MCF 10A (cell line): ENCODE measurements at regions not wholly inside any gene's neighbourhood (a gene's known extent, or its start where the extent isn't known, plus 50 kb on each side); places are given as distances from the start of the nearest gene placed in this dataset.

Source experiments
- BruUV-seq: library from RNA; stranded (reverse); fragments of 400-500 nt; replicated peaks from 2 replicates; lab custom pipeline; 2021; lab: Mats Ljungman, UMichigan
- CTCF ChIA-PET: fragments of 300-600 bp; sonication (Branson Sonifier 250); formaldehyde crosslinking; extraction: SDS; loops from one replicate; lab custom pipeline; 2021; ENCODE audit warnings: antibody characterized with exemption, inconsistent platforms; lab: Yijun Ruan, JAX
- POLR2A ChIA-PET: fragments of 300-600, 350-650 bp; sonication (Branson Sonifier 250); formaldehyde crosslinking; extraction: SDS; loops from one replicate; lab custom pipeline; 2020; ENCODE audit warnings: antibody characterized with exemption, inconsistent platforms; lab: Yijun Ruan, JAX
- DNase-seq: peaks from one replicate; pipeline ENCODE4 v3.0.0-alpha.2; 2018; ENCODE audit not compliant: unreplicated experiment
- H3K27ac Mint-ChIP-seq: one replicate; pipeline ENCODE4 v1.8.0; 2022; ENCODE audit warnings: mild to moderate bottlenecking, low read depth, mixed read lengths; ENCODE audit not compliant: unreplicated experiment
- H3K27me3 Mint-ChIP-seq: one replicate; pipeline ENCODE4 v1.8.0; 2022; ENCODE audit warnings: mixed read lengths; ENCODE audit not compliant: insufficient read depth, unreplicated experiment
- H3K36me3 Mint-ChIP-seq: one replicate; pipeline ENCODE4 v1.8.0; 2022; ENCODE audit warnings: mild to moderate bottlenecking, moderate library complexity, mixed read lengths; ENCODE audit not compliant: insufficient read depth, unreplicated experiment
- H3K4me1 Mint-ChIP-seq: one replicate; pipeline ENCODE4 v1.8.0; 2022; ENCODE audit warnings: mixed read lengths; ENCODE audit not compliant: insufficient read depth, unreplicated experiment
- H3K4me3 Mint-ChIP-seq: one replicate; pipeline ENCODE4 v1.8.0; 2022; ENCODE audit warnings: mild to moderate bottlenecking, moderate library complexity, mixed read lengths; ENCODE audit not compliant: unreplicated experiment
- H3K9me3 Mint-ChIP-seq: one replicate; pipeline ENCODE4 v1.8.0; 2022; ENCODE audit warnings: mixed read lengths; ENCODE audit not compliant: unreplicated experiment
- CTCF ChIP-seq: fragments of 200-600 bp; IDR thresholded peaks from one replicate; pipeline ENCODE4 v1.8.0; 2022; ENCODE audit warnings: antibody characterized with exemption, mild to moderate bottlenecking; ENCODE audit not compliant: unreplicated experiment
- intact Hi-C: fragments of 100-400 bp; cut with micrococcal nuclease; formaldehyde crosslinking; loops from 2 replicates; pipeline ENCODE4 v1.14.1; 2022

DNA sequence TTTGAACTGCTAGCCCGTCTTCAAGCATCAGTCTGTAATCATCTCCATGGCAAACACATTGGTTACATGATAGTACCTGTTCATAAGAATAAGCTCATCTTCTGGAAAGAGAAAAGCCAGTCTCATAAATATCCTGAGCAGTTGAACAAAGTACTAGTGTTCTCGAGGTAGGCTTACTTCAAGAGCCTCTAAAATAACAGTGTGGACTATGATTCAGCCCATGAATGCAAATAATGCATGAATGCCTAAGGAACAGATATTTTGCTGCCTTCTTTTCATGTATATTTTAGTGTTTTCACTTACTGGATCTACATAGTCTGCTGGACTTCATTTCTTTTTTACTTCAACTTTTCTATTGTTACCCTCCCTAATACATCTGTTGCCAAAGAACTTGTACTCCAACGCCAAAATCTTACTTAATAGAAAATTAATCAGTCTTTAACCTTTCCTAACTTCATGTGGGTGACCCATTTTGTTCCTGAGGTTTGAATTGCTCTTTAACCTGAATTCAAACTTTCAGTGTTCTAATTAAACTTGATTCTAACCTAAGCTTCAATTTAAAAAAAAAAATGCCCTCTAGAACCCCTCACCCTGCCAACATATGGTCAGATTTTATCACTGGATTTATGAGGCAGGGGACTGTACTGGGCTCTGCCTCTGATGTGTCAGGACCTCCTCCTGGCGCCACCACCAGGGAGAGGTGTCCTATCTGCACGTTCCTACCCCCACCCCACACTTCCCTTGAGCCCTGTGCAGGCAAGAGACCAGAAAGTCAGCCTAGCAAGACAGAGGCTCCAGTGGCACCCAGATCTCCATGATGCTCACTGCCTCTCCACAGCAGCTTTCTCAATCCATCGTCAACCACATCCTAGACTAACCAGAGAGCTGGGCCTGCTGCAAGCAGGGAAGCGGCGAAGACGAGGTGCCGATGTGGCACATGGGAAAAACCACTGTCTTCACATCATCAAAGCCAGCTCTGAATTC lies 264.7 kb upstream of the ID2 start:
- BruUV-seq, result no TSS peak
- no peak for TF ChIP-seq CTCF

GRCh38 chr2:8418721-8419120 lies 263.1 kb upstream of the ID2 start:
- ChIA-PET CTCF (no interaction called here), POLR2A (no interaction called here)
- Mint-ChIP-seq H3K27me3 (no peaks in the 10 kb centered on the region), H3K27ac (no peak overlapping the region), H3K9me3 (peaks cover 8% of the 10 kb centered on the region), H3K4me3 (no peak overlapping the region), H3K36me3 (no peaks in the 10 kb centered on the region), H3K4me1 (no peaks in the 10 kb centered on the region)
- BruUV-seq, result no TSS peak
- no peak for DNase-seq
- TF ChIP-seq CTCF, result no peak
- intact Hi-C loops, result no loop called here

More for the DNA sequence above, 264.7 kb upstream of the ID2 start:
- ChIA-PET CTCF (interaction anchor here (0.6 kb wide), 1 partner anchor 997 kb away, joined by 3 read pairs; no protein-coding TSS in a partner anchor), POLR2A (no interaction called here)
- intact Hi-C loops, result no loop called here
- Mint-ChIP-seq H3K4me1 (no peaks in the 10 kb centered on the region), H3K27ac (no peak overlapping the region), H3K9me3 (peaks cover 12% of the 10 kb centered on the region), H3K27me3 (no peaks in the 10 kb centered on the region), H3K4me3 (no peak overlapping the region), H3K36me3 (no peaks in the 10 kb centered on the region)
- no peak for DNase-seq

- Mint-ChIP-seq H3K27ac (no peak overlapping the region), H3K4me1 (no peaks in the 10 kb centered on the region), H3K4me3 (no peak overlapping the region), H3K9me3 (peaks cover 8% of the 10 kb centered on the region), H3K27me3 (no peaks in the 10 kb centered on the region), H3K36me3 (no peaks in the 10 kb centered on the region)
- no peak for TF ChIP-seq CTCF
- intact Hi-C loops, result no loop called here
- BruUV-seq, result no TSS peak
- ChIA-PET CTCF (interaction anchor here (1.0 kb wide), 1 partner anchor 85 kb away, joined by 4 read pairs; no protein-coding TSS in a partner anchor), POLR2A (interaction anchor here (0.9 kb wide), 1 partner anchor 10 kb away, joined by 3 read pairs; no protein-coding TSS in a partner anchor)
- DNase-seq, result no peak
These were observed 260.0 kb upstream of the ID2 start for GRCh38 chr2:8421658-8422449.

DNA sequence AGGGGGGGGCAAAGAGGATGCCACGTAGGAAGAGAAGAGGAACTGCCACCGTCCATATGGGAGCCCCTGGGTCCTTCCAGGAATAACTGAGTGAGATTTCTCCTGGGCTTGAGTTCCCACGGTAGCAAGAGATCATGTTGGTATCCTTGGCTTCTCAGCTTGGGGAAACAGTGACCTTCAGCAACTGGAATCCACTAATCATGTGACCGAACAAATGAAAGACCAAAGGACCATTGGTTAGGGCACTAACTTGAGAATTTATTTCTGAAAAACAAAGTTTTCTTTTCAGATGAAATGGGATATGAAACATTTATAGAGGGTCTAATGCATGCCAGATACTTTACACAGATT lies 259.4 kb upstream of the ID2 start:
- H3K4me3 Mint-ChIP-seq, result no peak overlapping the region
- ChIA-PET POLR2A (interaction anchor here (0.9 kb wide), 1 partner anchor 9 kb away, joined by 3 read pairs; no protein-coding TSS in a partner anchor), CTCF (interaction anchor here (1.0 kb wide), 1 partner anchor 85 kb away, joined by 4 read pairs; no protein-coding TSS in a partner anchor)
- intact Hi-C loops, result no loop called here
- peaks cover 8% of the 10 kb centered on the region for H3K9me3 Mint-ChIP-seq
- BruUV-seq, result no TSS peak
- no peak overlapping the region for H3K27ac Mint-ChIP-seq
- no peak for TF ChIP-seq CTCF
- no peaks in the 10 kb centered on the region for H3K4me1 Mint-ChIP-seq
- no peaks in the 10 kb centered on the region for H3K36me3 Mint-ChIP-seq
- DNase-seq, result no peak
- no peaks in the 10 kb centered on the region for H3K27me3 Mint-ChIP-seq
